Liver (tissue), 8 donors: ENCODE measurements at regions not wholly inside any gene's neighbourhood (a gene's known extent, or its start where the extent isn't known, plus 50 kb on each side); places are given as distances from the start of the nearest gene placed in this dataset.

ENCODE experiments used
- DNase-seq: peaks from one replicate; pipeline ENCODE4 v3.0.0-alpha.2; 2017; ENCODE audit warnings: low spot score
- H3K27ac ChIP-seq, 2 donors: one replicate each; pipeline ENCODE4 v1.7.0; 2013; ENCODE audit warnings: inconsistent platforms in 2 of 2, low read length in 2 of 2, control low read depth in 1 of 2, low read depth in 1 of 2, mild to moderate bottlenecking in 1 of 2
- H3K27me3 ChIP-seq, 4 donors: one replicate each; pipeline versions ENCODE4 v1.6.1 to v1.7.0; 2013; ENCODE audit warnings: low read length in 3 of 4, inconsistent platforms in 1 of 4, mild to moderate bottlenecking in 1 of 4, moderate library complexity in 1 of 4; ENCODE audit not compliant: control insufficient read depth in 4 of 4, insufficient read depth in 4 of 4
- H3K36me3 ChIP-seq, 4 donors: one replicate each; pipeline versions ENCODE4 v1.6.1 to v1.7.0; 2013; ENCODE audit warnings: low read length in 3 of 4, mild to moderate bottlenecking in 3 of 4, low read depth in 1 of 4, moderate library complexity in 1 of 4; ENCODE audit not compliant: control insufficient read depth in 4 of 4, insufficient read depth in 3 of 4
- H3K4me1 ChIP-seq, 4 donors: one replicate each; pipeline versions ENCODE4 v1.6.1 to v1.7.0; 2013; ENCODE audit warnings: low read length in 3 of 4, mild to moderate bottlenecking in 3 of 4, moderate library complexity in 1 of 4; ENCODE audit not compliant: control insufficient read depth in 4 of 4, insufficient read depth in 4 of 4
- H3K4me3 ChIP-seq, 3 donors: one replicate each; pipeline versions ENCODE4 v1.6.1 to v1.7.0; 2013; ENCODE audit warnings: low read length in 3 of 3, control low read depth in 1 of 3, low read depth in 1 of 3, mild to moderate bottlenecking in 1 of 3
- H3K9ac ChIP-seq, 2 donors: one replicate each; pipeline ENCODE4 v1.7.0; 2013; ENCODE audit warnings: low read length in 2 of 2, mild to moderate bottlenecking in 2 of 2, moderate library complexity in 2 of 2, control low read depth in 1 of 2, low read depth in 1 of 2
- H3K9me3 ChIP-seq, 4 donors: one replicate each; pipeline versions ENCODE4 v1.6.1 to v1.7.0; 2013; ENCODE audit warnings: low read length in 3 of 4; ENCODE audit not compliant: control insufficient read depth in 4 of 4
- EGR1 ChIP-seq, 2 donors: IDR thresholded peaks; 2 replicates each; pipeline ENCODE4 v1.6.1; 2016 to 2018; ENCODE audit warnings: antibody characterized with exemption in 2 of 2, low read depth in 2 of 2
- GABPA ChIP-seq, 2 donors: IDR thresholded peaks in 1 of 2; conservative IDR thresholded peaks in 1 of 2; 2 replicates each; pipeline ENCODE4 v1.6.1; 2016; ENCODE audit warnings: antibody characterized with exemption in 2 of 2, mild to moderate bottlenecking in 1 of 2, moderate library complexity in 1 of 2
- HNF4A ChIP-seq, 2 donors: conservative IDR thresholded peaks; 2 replicates each; pipeline ENCODE4 v1.6.1; 2016; ENCODE audit warnings: antibody characterized with exemption in 2 of 2, mild to moderate bottlenecking in 2 of 2
- HNF4G ChIP-seq: IDR thresholded peaks from 2 replicates; pipeline ENCODE4 v1.6.1; 2016; ENCODE audit warnings: antibody characterized with exemption
- RAD21 ChIP-seq, 2 donors: IDR thresholded peaks; 2 replicates each; pipeline ENCODE4 v1.6.1; 2016; ENCODE audit warnings: antibody characterized with exemption in 2 of 2, mild to moderate bottlenecking in 2 of 2
- RXRA ChIP-seq, 2 donors: IDR thresholded peaks; 2 replicates each; pipeline ENCODE4 v1.6.1; 2017 to 2018; ENCODE audit warnings: antibody characterized with exemption in 2 of 2, mild to moderate bottlenecking in 1 of 2
- SP1 ChIP-seq: IDR thresholded peaks from 2 replicates; pipeline ENCODE4 v1.6.1; 2018; ENCODE audit warnings: antibody characterized with exemption, mild to moderate bottlenecking
- TAF1 ChIP-seq: conservative IDR thresholded peaks from 2 replicates; pipeline ENCODE4 v1.6.1; 2016; ENCODE audit warnings: antibody characterized with exemption, mild to moderate bottlenecking
- YY1 ChIP-seq: IDR thresholded peaks from 2 replicates; pipeline ENCODE4 v1.6.1; 2016; ENCODE audit warnings: antibody characterized with exemption, mild to moderate bottlenecking
- WGBS: extraction: QIAGEN DNeasy Blood & Tissue Kit; methylation state at CpG from one replicate; pipeline ENCODE4 v1.1.7; 2013; 5-methylcytosine and 5-hydroxymethylcytosine counted together
- TF ChIP-seq, protein P1 (sequence below): fragments of 150-350 bp; IDR thresholded peaks from 2 replicates; pipeline ENCODE4 v1.5.1; 2017; ENCODE audit warnings: improper control_type of control experiment, low read depth, low read length; ENCODE audit not compliant: missing input control
- TF ChIP-seq, protein P2 (sequence below): IDR thresholded peaks from 2 replicates; pipeline ENCODE4 v1.6.1; 2016; ENCODE audit warnings: antibody characterized with exemption, mild to moderate bottlenecking
- TF ChIP-seq, protein P3 (sequence below): IDR thresholded peaks from 2 replicates; pipeline ENCODE4 v1.6.1; 2016; ENCODE audit warnings: antibody characterized with exemption
- TF ChIP-seq, protein P4 (sequence below): IDR thresholded peaks from 2 replicates; pipeline ENCODE4 v1.6.1; 2016; ENCODE audit warnings: antibody characterized with exemption
- donor health status: healthy.
- donor health status: healthy.
- donor health status: healthy.
- donor health status: healthy.
- donor health status: healthy.

DNA sequence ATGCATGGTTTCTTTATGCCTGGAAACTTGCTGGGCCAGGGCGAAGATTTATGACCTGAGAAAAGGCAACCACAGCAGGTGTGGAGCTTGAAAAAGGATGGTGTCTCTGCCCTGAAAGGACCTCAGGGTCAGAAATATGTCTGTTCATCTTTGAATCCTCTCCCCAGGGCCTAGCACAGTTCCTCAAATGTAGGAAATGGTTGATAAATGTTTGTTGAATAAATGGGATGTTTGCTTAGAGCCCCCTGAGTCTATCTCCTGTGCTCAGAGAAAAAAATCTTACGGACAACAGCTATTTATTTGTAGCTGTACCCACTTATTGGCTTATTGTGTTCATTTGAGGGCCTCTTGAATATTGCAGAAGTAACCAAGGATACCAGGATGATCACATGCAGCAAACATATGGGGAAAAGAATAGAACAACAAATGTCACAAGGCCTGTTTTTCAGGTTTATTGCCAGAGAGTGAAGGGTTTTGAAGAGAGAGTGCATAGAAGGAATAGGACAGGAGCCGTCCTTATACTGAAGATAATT lies 114.5 kb downstream of the KLF5 start:
- Histone ChIP-seq H3K4me3 (no peak overlapping the region), H3K36me3 (no peaks in the 10 kb centered on the region), H3K9me3 (no peaks in the 10 kb centered on the region), H3K4me1 (no peaks in the 10 kb centered on the region), H3K27me3 (no peaks in the 10 kb centered on the region), H3K9ac (no peak overlapping the region), H3K27ac (no peak overlapping the region)
- TF ChIP-seq, protein P1, sequence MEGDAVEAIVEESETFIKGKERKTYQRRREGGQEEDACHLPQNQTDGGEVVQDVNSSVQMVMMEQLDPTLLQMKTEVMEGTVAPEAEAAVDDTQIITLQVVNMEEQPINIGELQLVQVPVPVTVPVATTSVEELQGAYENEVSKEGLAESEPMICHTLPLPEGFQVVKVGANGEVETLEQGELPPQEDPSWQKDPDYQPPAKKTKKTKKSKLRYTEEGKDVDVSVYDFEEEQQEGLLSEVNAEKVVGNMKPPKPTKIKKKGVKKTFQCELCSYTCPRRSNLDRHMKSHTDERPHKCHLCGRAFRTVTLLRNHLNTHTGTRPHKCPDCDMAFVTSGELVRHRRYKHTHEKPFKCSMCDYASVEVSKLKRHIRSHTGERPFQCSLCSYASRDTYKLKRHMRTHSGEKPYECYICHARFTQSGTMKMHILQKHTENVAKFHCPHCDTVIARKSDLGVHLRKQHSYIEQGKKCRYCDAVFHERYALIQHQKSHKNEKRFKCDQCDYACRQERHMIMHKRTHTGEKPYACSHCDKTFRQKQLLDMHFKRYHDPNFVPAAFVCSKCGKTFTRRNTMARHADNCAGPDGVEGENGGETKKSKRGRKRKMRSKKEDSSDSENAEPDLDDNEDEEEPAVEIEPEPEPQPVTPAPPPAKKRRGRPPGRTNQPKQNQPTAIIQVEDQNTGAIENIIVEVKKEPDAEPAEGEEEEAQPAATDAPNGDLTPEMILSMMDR = no peak
- TF ChIP-seq RAD21 (IDR thresholded peaks at IDR 0.05) (no peak), HNF4A (conservative IDR thresholded peaks at IDR 0.05) (no peak), RXRA (IDR thresholded peaks at IDR 0.05) (no peak), GABPA (IDR thresholded peaks at IDR 0.05 in 1 of 2, conservative IDR thresholded peaks at IDR 0.05 in 1 of 2) (no peak)
- TF ChIP-seq, protein P2, sequence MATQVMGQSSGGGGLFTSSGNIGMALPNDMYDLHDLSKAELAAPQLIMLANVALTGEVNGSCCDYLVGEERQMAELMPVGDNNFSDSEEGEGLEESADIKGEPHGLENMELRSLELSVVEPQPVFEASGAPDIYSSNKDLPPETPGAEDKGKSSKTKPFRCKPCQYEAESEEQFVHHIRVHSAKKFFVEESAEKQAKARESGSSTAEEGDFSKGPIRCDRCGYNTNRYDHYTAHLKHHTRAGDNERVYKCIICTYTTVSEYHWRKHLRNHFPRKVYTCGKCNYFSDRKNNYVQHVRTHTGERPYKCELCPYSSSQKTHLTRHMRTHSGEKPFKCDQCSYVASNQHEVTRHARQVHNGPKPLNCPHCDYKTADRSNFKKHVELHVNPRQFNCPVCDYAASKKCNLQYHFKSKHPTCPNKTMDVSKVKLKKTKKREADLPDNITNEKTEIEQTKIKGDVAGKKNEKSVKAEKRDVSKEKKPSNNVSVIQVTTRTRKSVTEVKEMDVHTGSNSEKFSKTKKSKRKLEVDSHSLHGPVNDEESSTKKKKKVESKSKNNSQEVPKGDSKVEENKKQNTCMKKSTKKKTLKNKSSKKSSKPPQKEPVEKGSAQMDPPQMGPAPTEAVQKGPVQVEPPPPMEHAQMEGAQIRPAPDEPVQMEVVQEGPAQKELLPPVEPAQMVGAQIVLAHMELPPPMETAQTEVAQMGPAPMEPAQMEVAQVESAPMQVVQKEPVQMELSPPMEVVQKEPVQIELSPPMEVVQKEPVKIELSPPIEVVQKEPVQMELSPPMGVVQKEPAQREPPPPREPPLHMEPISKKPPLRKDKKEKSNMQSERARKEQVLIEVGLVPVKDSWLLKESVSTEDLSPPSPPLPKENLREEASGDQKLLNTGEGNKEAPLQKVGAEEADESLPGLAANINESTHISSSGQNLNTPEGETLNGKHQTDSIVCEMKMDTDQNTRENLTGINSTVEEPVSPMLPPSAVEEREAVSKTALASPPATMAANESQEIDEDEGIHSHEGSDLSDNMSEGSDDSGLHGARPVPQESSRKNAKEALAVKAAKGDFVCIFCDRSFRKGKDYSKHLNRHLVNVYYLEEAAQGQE = no peak
- TF ChIP-seq, protein P3, sequence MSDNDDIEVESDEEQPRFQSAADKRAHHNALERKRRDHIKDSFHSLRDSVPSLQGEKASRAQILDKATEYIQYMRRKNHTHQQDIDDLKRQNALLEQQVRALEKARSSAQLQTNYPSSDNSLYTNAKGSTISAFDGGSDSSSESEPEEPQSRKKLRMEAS = no peak
- 89% methylated on average over 3 of the region's 3 CpGs for WGBS
- DNase-seq = no peak

- no peak overlapping the region for H3K27ac ChIP-seq
- H3K27me3 ChIP-seq = no peaks in the 10 kb centered on the region
- no peak overlapping the region for H3K9ac ChIP-seq
- 76% methylated on average over 5 of the region's 5 CpGs for WGBS
- no peaks in the 10 kb centered on the region for H3K9me3 ChIP-seq
- DNase-seq = no peak
- no peaks in the 10 kb centered on the region for H3K4me1 ChIP-seq
- no peaks in the 10 kb centered on the region for H3K36me3 ChIP-seq
- H3K4me3 ChIP-seq = no peak overlapping the region
- TF ChIP-seq EGR1 (IDR thresholded peaks at IDR 0.05; ENCODE audit: low read depth in 2 of 2) (no peak), HNF4A (conservative IDR thresholded peaks at IDR 0.05) (no peak), RXRA (IDR thresholded peaks at IDR 0.05) (no peak), TAF1 (no peak), GABPA (IDR thresholded peaks at IDR 0.05 in 1 of 2, conservative IDR thresholded peaks at IDR 0.05 in 1 of 2) (no peak), SP1 (no peak), YY1 (no peak), HNF4G (no peak)
- TF ChIP-seq, protein P1 = no peak
- TF ChIP-seq, protein P3 = no peak
- TF ChIP-seq, protein P4, sequence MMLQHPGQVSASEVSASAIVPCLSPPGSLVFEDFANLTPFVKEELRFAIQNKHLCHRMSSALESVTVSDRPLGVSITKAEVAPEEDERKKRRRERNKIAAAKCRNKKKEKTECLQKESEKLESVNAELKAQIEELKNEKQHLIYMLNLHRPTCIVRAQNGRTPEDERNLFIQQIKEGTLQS = no peak
Measured at GRCh38 chr13:73171926-73172325, 113.1 kb downstream of the KLF5 start.
